Natural killer cell (primary cell): ENCODE measurements at regions not wholly inside any gene's neighbourhood (a gene's known extent, or its start where the extent isn't known, plus 50 kb on each side); places are given as distances from the start of the nearest gene placed in this dataset.
A peak's percentile ranks its signal among the peaks of the same experiment; 100 is the strongest.

Experiments used
- ATAC-seq, 3 donors: fragments of 150-1000 bp in 2 of 3; fragments of 200-7000 bp in 1 of 3; cut with Tn5 transposase; 1 replicate in 1 of 3; 2 replicates in 2 of 3; pipeline ENCODE4 v1.10.0; 2021; ENCODE audit warnings: mild to moderate bottlenecking in 2 of 3, moderate library complexity in 2 of 3
- DNase-seq, 2 donors: peaks; one replicate each; pipeline versions ENCODE4 v3.0.0 to v3.0.0-alpha.2; 2013 to 2021; ENCODE audit warnings: mixed read lengths in 1 of 2
- H3K27ac ChIP-seq: one replicate; pipeline ENCODE4 v1.5.1; 2013; ENCODE audit warnings: mild to moderate bottlenecking, low read length
- H3K27me3 ChIP-seq: one replicate; pipeline ENCODE4 v1.6.1; 2013; ENCODE audit warnings: low read length; ENCODE audit not compliant: control insufficient read depth, insufficient read depth
- H3K36me3 ChIP-seq: one replicate; pipeline ENCODE4 v1.6.1; 2013; ENCODE audit warnings: low read length; ENCODE audit not compliant: control insufficient read depth, insufficient read depth
- H3K4me1 ChIP-seq: one replicate; pipeline ENCODE4 v1.6.1; 2013; ENCODE audit warnings: low read length; ENCODE audit not compliant: control insufficient read depth, insufficient read depth
- H3K4me3 ChIP-seq: one replicate; pipeline ENCODE4 v1.5.1; 2013; ENCODE audit warnings: low read length
- H3K9me3 ChIP-seq: one replicate; pipeline ENCODE4 v1.6.1; 2013; ENCODE audit warnings: low read length; ENCODE audit not compliant: control insufficient read depth, insufficient read depth
- H3K27ac Mint-ChIP-seq, 2 donors: one replicate each; pipeline ENCODE4 v1.8.0; 2022; ENCODE audit warnings: mild to moderate bottlenecking in 2 of 2, mixed read lengths in 2 of 2, moderate library complexity in 1 of 2
- H3K27me3 Mint-ChIP-seq, 2 donors: one replicate each; pipeline ENCODE4 v1.8.0; 2022; ENCODE audit warnings: low read depth in 2 of 2, mixed read lengths in 2 of 2
- H3K36me3 Mint-ChIP-seq: one replicate; pipeline ENCODE4 v1.8.0; 2022; ENCODE audit warnings: mixed read lengths
- H3K4me1 Mint-ChIP-seq, 2 donors: one replicate each; pipeline ENCODE4 v1.8.0; 2022; ENCODE audit warnings: mixed read lengths in 2 of 2
- H3K4me3 Mint-ChIP-seq: one replicate; pipeline ENCODE4 v1.8.0; 2022; ENCODE audit warnings: mild to moderate bottlenecking, moderate library complexity, mixed read lengths
- H3K9me3 Mint-ChIP-seq, 2 donors: one replicate each; pipeline ENCODE4 v1.8.0; 2022; ENCODE audit warnings: mixed read lengths in 2 of 2
- CTCF ChIP-seq: fragments of 200-600 bp; IDR thresholded peaks from one replicate; pipeline ENCODE4 v1.8.0; 2022; ENCODE audit warnings: antibody characterized with exemption
- WGBS: methylation state at CpG from one replicate; pipeline ENCODE4 v1.1.7; 2013; ENCODE audit warnings: missing lambda C conversion rate; ENCODE audit not compliant: insufficient coverage; 5-methylcytosine and 5-hydroxymethylcytosine counted together
- intact Hi-C: fragments of 100-400 bp; cut with micrococcal nuclease; formaldehyde crosslinking; loops from one replicate; pipeline ENCODE4 v1.14.2; 2022

- H3K4me3 Mint-ChIP-seq: no peak overlapping the region
- 84% methylated on average over 15 of the region's 15 CpGs for WGBS
Measured at GRCh38 chr7:130899638-130900401, 165.8 kb upstream of the KLF14 start.

GRCh38 chr7:130900471-130901076, 166.6 kb upstream of the KLF14 start:
- intact Hi-C loops: no loop called here
- Mint-ChIP-seq H3K4me1 (peaks cover 41 to 56% of the 10 kb centered on the region in 2 donors), H3K27ac (peak overlapping the region; percentile 7 to 59), H3K4me3 (no peak overlapping the region), H3K36me3 (no peaks in the 10 kb centered on the region), H3K27me3 (no peaks in the 10 kb centered on the region), H3K9me3 (no peaks in the 10 kb centered on the region)
- H3K27ac ChIP-seq: no peak overlapping the region
- 72% methylated on average over 4 of the region's 5 CpGs for WGBS
- H3K27me3 ChIP-seq: no peaks in the 10 kb centered on the region
- H3K4me3 ChIP-seq: no peak overlapping the region
- H3K4me1 ChIP-seq: peaks cover 31% of the 10 kb centered on the region
- DNase-seq: no peak
- no peaks in the 10 kb centered on the region for H3K9me3 ChIP-seq
- peaks cover 19% of the 10 kb centered on the region for H3K36me3 ChIP-seq
- ATAC-seq: no peak
- no peak for TF ChIP-seq CTCF

More at GRCh38 chr7:130899638-130900401, 165.8 kb upstream of the KLF14 start:
- Mint-ChIP-seq H3K27me3 (no peaks in the 10 kb centered on the region), H3K9me3 (no peaks in the 10 kb centered on the region), H3K4me1 (peaks cover 46 to 62% of the 10 kb centered on the region in 2 donors), H3K36me3 (no peaks in the 10 kb centered on the region), H3K27ac (peak overlapping the region in 1 of 2 donors; percentile 7)
- Histone ChIP-seq H3K27ac (no peak overlapping the region), H3K4me1 (peaks cover 27% of the 10 kb centered on the region), H3K4me3 (no peak overlapping the region), H3K9me3 (no peaks in the 10 kb centered on the region), H3K27me3 (no peaks in the 10 kb centered on the region), H3K36me3 (peaks cover 21% of the 10 kb centered on the region)
- no peak for TF ChIP-seq CTCF
- no peak for ATAC-seq
- intact Hi-C loops: loop anchor here (5.0 to 10.0 kb wide), 2 partner anchors 45 to 127 kb away; no protein-coding TSS in a partner anchor
- peak in 1 of 2 donors; percentile 17 for DNase-seq

GRCh38 chr7:130901209-130901783, 167.3 kb upstream of the KLF14 start:
- no peaks in the 10 kb centered on the region for H3K9me3 ChIP-seq
- Mint-ChIP-seq H3K4me1 (peaks cover 35 to 48% of the 10 kb centered on the region in 2 donors), H3K36me3 (no peaks in the 10 kb centered on the region), H3K9me3 (no peaks in the 10 kb centered on the region), H3K4me3 (no peak overlapping the region), H3K27ac (peak overlapping the region; percentile 7 to 59), H3K27me3 (no peaks in the 10 kb centered on the region)
- TF ChIP-seq CTCF: no peak
- H3K27me3 ChIP-seq: no peaks in the 10 kb centered on the region
- no peak for ATAC-seq
- peaks cover 35% of the 10 kb centered on the region for H3K4me1 ChIP-seq
- WGBS: 81% methylated on average over 17 of the region's 17 CpGs
- no peak overlapping the region for H3K4me3 ChIP-seq
- no peak overlapping the region for H3K27ac ChIP-seq
- no peak for DNase-seq
- intact Hi-C loops: no loop called here
- H3K36me3 ChIP-seq: peaks cover 16% of the 10 kb centered on the region
